OCI-LY7 (cell line): ENCODE measurements at regions not wholly inside any gene's neighbourhood (a gene's known extent, or its start where the extent isn't known, plus 50 kb on each side); places are given as distances from the start of the nearest gene placed in this dataset.

Source experiments
- BruUV-seq: library from RNA; stranded (reverse); fragments of 400-500 nt; replicated peaks from 2 replicates; lab custom pipeline; 2021; lab: Mats Ljungman, UMichigan
- CTCF ChIA-PET: fragments of 300-600 bp; sonication (Branson Sonifier 250); formaldehyde crosslinking; loops from one replicate; lab custom pipeline; 2022; ENCODE audit warnings: antibody characterized with exemption; ENCODE audit not compliant: unreplicated experiment; lab: Charles Lee
- POLR2A ChIA-PET: fragments of 300-600 bp; sonication (Branson Sonifier 250); formaldehyde crosslinking; loops from one replicate; lab custom pipeline; 2022; ENCODE audit warnings: antibody characterized with exemption; lab: Charles Lee
- DNase-seq: peaks from one replicate; pipeline ENCODE4 v3.0.0-alpha.2; 2015; ENCODE audit warnings: low spot score
- H2AFZ ChIP-seq: fragments of 200-600 bp; sonication (generic), shearing (Covaris generic); 2 replicates; pipeline ENCODE4 v1.6.1; 2014; ENCODE audit warnings: mild to moderate bottlenecking, antibody characterized with exemption, low read length, moderate library complexity
- H3K27ac ChIP-seq: fragments of 200-600 bp; sonication (generic); 2 replicates; pipeline ENCODE4 v1.5.1; 2014; ENCODE audit warnings: mixed run types, low read depth, mild to moderate bottlenecking, moderate library complexity, low read length, inconsistent platforms; ENCODE audit not compliant: poor library complexity, severe bottlenecking
- H3K36me3 ChIP-seq: fragments of 200-600 bp; sonication (generic); 2 replicates; pipeline ENCODE4 v1.6.1; 2014; ENCODE audit warnings: mild to moderate bottlenecking, antibody characterized with exemption, low read length, moderate library complexity, mixed read lengths; ENCODE audit not compliant: insufficient read depth
- H3K4me1 ChIP-seq: fragments of 200-600 bp; sonication (generic); 2 replicates; pipeline ENCODE4 v1.5.1; 2014; ENCODE audit warnings: mild to moderate bottlenecking, low read length; ENCODE audit not compliant: insufficient read depth, poor library complexity, severe bottlenecking
- H3K4me2 ChIP-seq: fragments of 200-600 bp; sonication (generic); 2 replicates; pipeline ENCODE4 v1.6.1; 2014; ENCODE audit warnings: mild to moderate bottlenecking, low read length
- H3K4me3 ChIP-seq: fragments of 200-600 bp; sonication (generic); 2 replicates; pipeline ENCODE4 v1.5.1; 2014; ENCODE audit warnings: mild to moderate bottlenecking, low read depth, low read length; ENCODE audit not compliant: poor library complexity, severe bottlenecking
- H3K79me2 ChIP-seq: fragments of 200-600 bp; sonication (generic); 2 replicates; pipeline ENCODE4 v1.6.1; 2016; ENCODE audit warnings: low read depth, mild to moderate bottlenecking, low read length, moderate library complexity, mixed read lengths; ENCODE audit not compliant: insufficient read depth
- H3K9me2 ChIP-seq: fragments of 200-600 bp; sonication (generic); 2 replicates; pipeline ENCODE4 v1.6.1; 2016; ENCODE audit warnings: mild to moderate bottlenecking, low read length, mixed read lengths; ENCODE audit not compliant: insufficient read depth
- H3K9me3 ChIP-seq: fragments of 200-600 bp; sonication (generic); 2 replicates; pipeline ENCODE4 v1.6.1; 2014; ENCODE audit warnings: mild to moderate bottlenecking, mixed run types, low read length, mixed read lengths
- H4K20me1 ChIP-seq: fragments of 200-600 bp; sonication (generic); 2 replicates; pipeline ENCODE4 v1.6.1; 2014; ENCODE audit warnings: mild to moderate bottlenecking, antibody characterized with exemption, low read length, moderate library complexity, mixed read lengths; ENCODE audit not compliant: insufficient read depth
- EZH2phosphoT487 ChIP-seq: fragments of 200-600 bp; sonication (generic); IDR thresholded peaks from 2 replicates; pipeline ENCODE4 v1.6.1; 2018; ENCODE audit warnings: low read depth, borderline replicate concordance, mild to moderate bottlenecking, mixed run types, antibody characterized with exemption, low read length, moderate library complexity, mixed read lengths
- intact Hi-C: fragments of 100-400 bp; cut with micrococcal nuclease; formaldehyde crosslinking; loops from one replicate; pipeline ENCODE4 v1.10.0; 2022; ENCODE audit not compliant: unreplicated experiment
- TF ChIP-seq, protein P1 (sequence below): fragments of 200-600 bp; sonication (generic); conservative IDR thresholded peaks from 2 replicates; pipeline ENCODE4 v1.5.1; 2014; ENCODE audit warnings: mild to moderate bottlenecking, antibody characterized with exemption, low read length, moderate library complexity, mixed read lengths

DNA sequence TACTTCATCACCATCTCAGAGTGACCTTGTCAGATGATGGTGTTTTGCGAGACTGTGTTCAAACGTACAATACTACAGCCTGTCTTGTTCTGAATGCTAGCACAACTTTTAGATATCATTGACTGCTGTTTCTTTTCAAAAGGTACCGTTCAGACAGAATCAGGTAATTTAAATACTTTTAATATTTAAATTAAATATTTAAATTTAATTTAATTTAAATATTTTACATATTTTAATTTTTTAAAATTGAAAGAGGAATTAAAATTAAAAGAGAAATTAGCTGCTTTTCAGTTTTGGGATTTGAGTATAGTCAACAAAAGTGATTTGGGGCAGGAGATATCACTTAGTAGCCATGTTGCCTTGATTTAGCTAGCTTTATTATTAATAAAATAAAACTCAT lies 642.1 kb upstream of the CCDC179 start:
- POLR2A ChIA-PET = interaction anchor here (0.6 to 0.7 kb wide), 2 partner anchors 26 to 167 kb away, joined by 3 read pairs; no protein-coding TSS in a partner anchor
- no peak overlapping the region for H3K27ac ChIP-seq
- H3K4me1 ChIP-seq = no peaks in the 10 kb centered on the region
- no peaks in the 10 kb centered on the region for H3K36me3 ChIP-seq
- CTCF ChIA-PET = no interaction called here
- H3K79me2 ChIP-seq = no peaks in the 10 kb centered on the region
- H3K4me3 ChIP-seq = no peak overlapping the region
- H4K20me1 ChIP-seq = no peaks in the 10 kb centered on the region
- intact Hi-C loops = no loop called here
- no peak overlapping the region for H3K4me2 ChIP-seq
- TF ChIP-seq EZH2phosphoT487 = no peak
- TF ChIP-seq, protein P1, sequence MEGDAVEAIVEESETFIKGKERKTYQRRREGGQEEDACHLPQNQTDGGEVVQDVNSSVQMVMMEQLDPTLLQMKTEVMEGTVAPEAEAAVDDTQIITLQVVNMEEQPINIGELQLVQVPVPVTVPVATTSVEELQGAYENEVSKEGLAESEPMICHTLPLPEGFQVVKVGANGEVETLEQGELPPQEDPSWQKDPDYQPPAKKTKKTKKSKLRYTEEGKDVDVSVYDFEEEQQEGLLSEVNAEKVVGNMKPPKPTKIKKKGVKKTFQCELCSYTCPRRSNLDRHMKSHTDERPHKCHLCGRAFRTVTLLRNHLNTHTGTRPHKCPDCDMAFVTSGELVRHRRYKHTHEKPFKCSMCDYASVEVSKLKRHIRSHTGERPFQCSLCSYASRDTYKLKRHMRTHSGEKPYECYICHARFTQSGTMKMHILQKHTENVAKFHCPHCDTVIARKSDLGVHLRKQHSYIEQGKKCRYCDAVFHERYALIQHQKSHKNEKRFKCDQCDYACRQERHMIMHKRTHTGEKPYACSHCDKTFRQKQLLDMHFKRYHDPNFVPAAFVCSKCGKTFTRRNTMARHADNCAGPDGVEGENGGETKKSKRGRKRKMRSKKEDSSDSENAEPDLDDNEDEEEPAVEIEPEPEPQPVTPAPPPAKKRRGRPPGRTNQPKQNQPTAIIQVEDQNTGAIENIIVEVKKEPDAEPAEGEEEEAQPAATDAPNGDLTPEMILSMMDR = no peak
- H3K9me2 ChIP-seq = no peaks in the 10 kb centered on the region
- no TSS peak for BruUV-seq
- H2AFZ ChIP-seq = no peak overlapping the region
- H3K9me3 ChIP-seq = no peaks in the 10 kb centered on the region
- no peak for DNase-seq

- Histone ChIP-seq H3K9me2 (no peaks in the 10 kb centered on the region), H2AFZ (no peak overlapping the region), H3K36me3 (no peaks in the 10 kb centered on the region), H3K4me2 (no peak overlapping the region), H3K4me3 (no peak overlapping the region), H3K79me2 (no peaks in the 10 kb centered on the region), H3K4me1 (no peaks in the 10 kb centered on the region), H3K9me3 (no peaks in the 10 kb centered on the region), H3K27ac (no peak overlapping the region), H4K20me1 (no peaks in the 10 kb centered on the region)
- TF ChIP-seq EZH2phosphoT487 = no peak
- TF ChIP-seq, protein P1 = no peak
- CTCF ChIA-PET = no interaction called here
- no TSS peak for BruUV-seq
- POLR2A ChIA-PET = interaction anchor here (0.6 to 0.7 kb wide), 2 partner anchors 25 to 166 kb away, joined by 3 read pairs; no protein-coding TSS in a partner anchor
- no peak for DNase-seq
- intact Hi-C loops = no loop called here
Measured at GRCh38 chr11:23502826-23503225, 642.6 kb upstream of the CCDC179 start.

DNA sequence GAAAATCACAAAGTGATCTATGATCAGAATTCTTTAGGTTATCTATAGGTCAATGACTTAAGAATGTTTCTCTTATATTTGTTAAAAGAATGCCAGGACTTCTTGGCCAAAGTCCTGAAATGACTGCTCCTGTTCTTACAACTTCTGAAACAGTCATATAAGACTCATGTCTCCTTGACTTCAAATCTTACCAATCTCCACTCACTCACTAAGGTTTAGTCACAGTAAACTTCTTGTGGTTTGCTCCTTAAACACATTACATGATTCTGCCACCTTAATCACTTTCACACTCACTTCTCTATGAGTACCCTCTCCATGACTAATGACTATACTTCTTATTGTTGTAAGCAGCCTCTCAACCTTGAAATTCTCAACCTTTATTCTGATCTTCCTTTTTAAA lies 648.7 kb upstream of the CCDC179 start:
- Histone ChIP-seq H3K9me3 (no peaks in the 10 kb centered on the region), H3K27ac (no peak overlapping the region), H3K9me2 (no peaks in the 10 kb centered on the region), H3K79me2 (no peaks in the 10 kb centered on the region), H3K4me3 (no peak overlapping the region), H3K4me2 (no peak overlapping the region), H3K4me1 (no peaks in the 10 kb centered on the region), H4K20me1 (no peaks in the 10 kb centered on the region), H3K36me3 (no peaks in the 10 kb centered on the region), H2AFZ (no peak overlapping the region)
- POLR2A ChIA-PET = interaction anchor here (0.6 to 0.9 kb wide), 2 partner anchors 11 to 1798 kb away, joined by 3 to 5 read pairs; no protein-coding TSS in a partner anchor
- intact Hi-C loops = no loop called here
- no peak for TF ChIP-seq EZH2phosphoT487
- TF ChIP-seq, protein P1 = no peak
- no TSS peak for BruUV-seq
- no peak for DNase-seq
- CTCF ChIA-PET = no interaction called here
